ENCODE measurements at regions not wholly inside any gene's neighbourhood (a gene's known extent, or its start where the extent isn't known, plus 50 kb on each side); places are given as distances from the start of the nearest gene placed in this dataset.

DNA sequence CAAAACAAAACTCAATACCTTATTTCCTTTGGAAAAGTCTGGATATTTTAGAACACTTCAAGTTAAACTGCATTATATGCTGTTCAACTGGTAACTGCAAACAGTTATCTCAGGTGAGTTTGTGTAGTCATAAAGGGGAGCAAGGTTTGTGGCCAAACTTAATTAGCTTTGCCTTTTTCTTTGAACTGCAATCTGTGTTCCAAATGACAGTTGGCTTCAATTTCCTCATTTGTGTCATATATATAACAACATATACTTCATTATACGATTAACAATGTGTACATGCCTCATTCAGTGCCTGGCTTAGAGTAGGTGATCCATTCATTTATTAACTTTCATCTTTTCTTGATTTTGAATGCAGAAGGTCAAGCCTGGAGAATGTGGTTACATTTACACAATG is 55.8 kb downstream of the KCNE4 start:
- Histone ChIP-seq H3K9me3 (ENCODE audit: low read depth, low read length) (no peaks in the 10 kb centered on the region), H3K4me1 (ENCODE audit: insufficient read depth, low read length) (no peaks in the 10 kb centered on the region), H3K27me3 (ENCODE audit: insufficient read depth, low read length) (no peaks in the 10 kb centered on the region), H3K4me3 (ENCODE audit: low read length) (no peak overlapping the region)

GRCh38 chr2:223108351-223109050 is 56.5 kb downstream of the KCNE4 start:
- no peaks in the 10 kb centered on the region for H3K4me1 ChIP-seq (ENCODE audit: insufficient read depth, low read length)
- H3K4me3 ChIP-seq (ENCODE audit: low read length), result no peak overlapping the region
- H3K9me3 ChIP-seq (ENCODE audit: low read depth, low read length), result no peaks in the 10 kb centered on the region
- no peaks in the 10 kb centered on the region for H3K27me3 ChIP-seq (ENCODE audit: insufficient read depth, low read length)

GRCh38 chr2:223109341-223109740 is 57.4 kb downstream of the KCNE4 start:
- no peaks in the 10 kb centered on the region for H3K9me3 ChIP-seq (ENCODE audit: low read depth, low read length)
- H3K4me1 ChIP-seq (ENCODE audit: insufficient read depth, low read length), result no peaks in the 10 kb centered on the region
- no peaks in the 10 kb centered on the region for H3K27me3 ChIP-seq (ENCODE audit: insufficient read depth, low read length)
- H3K4me3 ChIP-seq (ENCODE audit: low read length), result no peak overlapping the region

DNA sequence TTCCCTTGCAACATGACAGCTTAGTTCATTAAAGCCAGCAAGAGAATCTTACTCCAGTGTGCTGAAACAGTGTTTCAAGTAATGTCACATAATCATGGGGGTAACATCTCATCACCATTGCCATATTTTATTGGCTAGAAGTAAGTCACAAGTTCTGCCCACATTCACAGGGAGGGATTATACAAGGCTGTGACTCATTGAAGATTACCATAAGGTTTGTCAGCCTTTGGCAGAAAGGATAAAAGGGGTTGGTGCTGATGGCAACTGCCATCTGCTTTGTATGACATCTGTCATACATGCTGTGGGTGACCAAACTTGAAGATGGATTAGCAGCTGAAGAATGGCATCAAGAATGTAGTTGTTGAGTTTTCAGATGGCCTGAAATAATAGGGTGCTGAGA is 61.2 kb downstream of the KCNE4 start:
- Histone ChIP-seq H3K4me1 (ENCODE audit: insufficient read depth, low read length) (no peaks in the 10 kb centered on the region), H3K4me3 (ENCODE audit: low read length) (no peak overlapping the region), H3K27me3 (ENCODE audit: insufficient read depth, low read length) (no peaks in the 10 kb centered on the region), H3K9me3 (ENCODE audit: low read depth, low read length) (no peaks in the 10 kb centered on the region)

DNA sequence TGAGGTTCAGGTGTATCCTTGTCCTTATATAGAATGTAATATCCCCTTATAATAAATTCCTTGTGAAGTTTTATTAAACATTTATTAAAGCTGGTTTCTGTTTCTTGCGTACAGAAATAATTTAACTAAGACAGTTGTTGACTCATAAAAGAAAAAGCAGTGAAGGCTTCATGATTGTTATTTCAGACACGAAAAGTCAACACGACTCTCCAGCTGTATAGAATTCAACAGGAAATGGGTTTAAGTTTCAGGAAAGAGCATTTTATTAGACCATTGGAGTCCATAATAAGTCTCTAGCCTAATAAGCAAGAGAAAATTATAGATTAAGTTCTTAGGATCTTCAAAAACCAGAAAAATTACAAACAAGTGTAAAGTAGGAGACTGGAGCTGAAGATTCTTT is 62.2 kb downstream of the KCNE4 start:
- Histone ChIP-seq H3K4me3 (ENCODE audit: low read length) (no peak overlapping the region), H3K9me3 (ENCODE audit: low read depth, low read length) (no peaks in the 10 kb centered on the region), H3K4me1 (ENCODE audit: insufficient read depth, low read length) (no peaks in the 10 kb centered on the region), H3K27me3 (ENCODE audit: insufficient read depth, low read length) (no peaks in the 10 kb centered on the region)

DNA sequence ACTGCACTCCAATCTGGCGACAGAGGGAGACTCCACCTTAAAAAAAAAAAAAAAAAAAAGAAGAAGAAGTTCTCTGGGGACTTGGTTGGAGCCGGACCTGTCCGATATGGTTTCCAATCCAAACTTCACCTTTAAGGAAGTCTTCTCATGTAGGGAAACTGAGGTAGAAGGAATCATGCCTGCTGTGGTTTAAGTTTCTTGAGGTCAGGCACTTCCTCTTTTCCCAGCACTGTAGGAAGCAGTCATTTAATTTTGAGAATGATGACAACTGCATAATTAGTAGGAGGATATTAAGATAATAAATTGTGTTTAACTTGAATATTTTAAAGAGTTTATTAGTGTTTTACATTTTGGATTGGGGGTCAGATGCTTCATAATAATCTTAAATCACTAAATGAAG is 62.9 kb downstream of the KCNE4 start:
- no peaks in the 10 kb centered on the region for H3K27me3 ChIP-seq (ENCODE audit: insufficient read depth, low read length)
- no peaks in the 10 kb centered on the region for H3K4me1 ChIP-seq (ENCODE audit: insufficient read depth, low read length)
- H3K9me3 ChIP-seq (ENCODE audit: low read depth, low read length), result no peaks in the 10 kb centered on the region
- no peak overlapping the region for H3K4me3 ChIP-seq (ENCODE audit: low read length)

DNA sequence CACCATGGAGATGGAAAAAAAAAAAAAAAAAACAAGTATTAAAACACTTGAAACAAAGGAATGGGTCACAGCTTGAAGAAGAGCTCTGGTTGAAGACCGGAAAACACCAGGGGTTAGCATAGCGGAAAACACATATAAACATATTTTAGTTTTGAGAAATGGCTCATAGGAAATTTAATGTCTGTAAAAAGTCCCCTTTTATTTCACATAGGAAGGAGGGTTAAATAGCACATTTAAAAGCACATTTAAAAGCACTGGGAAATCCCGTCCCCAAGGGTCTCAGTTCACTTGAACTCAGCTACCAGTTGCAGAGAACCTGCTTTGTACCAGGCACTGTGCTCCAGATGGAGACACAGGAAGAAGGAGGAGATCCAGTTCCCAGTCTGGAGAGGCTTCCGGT is 65.5 kb downstream of the KCNE4 start:
- Histone ChIP-seq H3K4me1 (ENCODE audit: insufficient read depth, low read length) (no peaks in the 10 kb centered on the region), H3K9me3 (ENCODE audit: low read depth, low read length) (no peaks in the 10 kb centered on the region), H3K4me3 (ENCODE audit: low read length) (no peak overlapping the region), H3K27me3 (ENCODE audit: insufficient read depth, low read length) (no peaks in the 10 kb centered on the region)

DNA sequence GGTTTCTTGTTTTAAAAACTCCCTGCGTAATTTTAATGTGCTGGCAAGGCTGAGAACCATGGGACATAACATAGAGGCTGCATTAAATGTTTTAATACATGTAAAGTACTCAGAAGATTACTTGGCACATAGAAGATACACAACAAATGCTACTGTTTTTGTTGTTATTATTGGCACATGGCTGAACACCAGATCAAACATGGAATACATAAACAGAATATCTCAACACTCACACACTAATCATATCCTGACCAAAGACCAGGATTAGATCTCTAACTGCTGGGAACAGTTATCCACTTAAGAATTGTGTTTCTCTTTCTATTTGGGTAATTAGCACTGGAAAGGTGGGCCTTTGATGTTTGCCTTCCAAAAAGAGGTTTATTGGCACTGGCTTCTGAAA is 69.3 kb downstream of the KCNE4 start:
- no peaks in the 10 kb centered on the region for H3K27me3 ChIP-seq (ENCODE audit: insufficient read depth, low read length)
- H3K4me1 ChIP-seq (ENCODE audit: insufficient read depth, low read length), result no peaks in the 10 kb centered on the region
- H3K4me3 ChIP-seq (ENCODE audit: low read length), result no peak overlapping the region
- H3K9me3 ChIP-seq (ENCODE audit: low read depth, low read length), result no peaks in the 10 kb centered on the region

DNA sequence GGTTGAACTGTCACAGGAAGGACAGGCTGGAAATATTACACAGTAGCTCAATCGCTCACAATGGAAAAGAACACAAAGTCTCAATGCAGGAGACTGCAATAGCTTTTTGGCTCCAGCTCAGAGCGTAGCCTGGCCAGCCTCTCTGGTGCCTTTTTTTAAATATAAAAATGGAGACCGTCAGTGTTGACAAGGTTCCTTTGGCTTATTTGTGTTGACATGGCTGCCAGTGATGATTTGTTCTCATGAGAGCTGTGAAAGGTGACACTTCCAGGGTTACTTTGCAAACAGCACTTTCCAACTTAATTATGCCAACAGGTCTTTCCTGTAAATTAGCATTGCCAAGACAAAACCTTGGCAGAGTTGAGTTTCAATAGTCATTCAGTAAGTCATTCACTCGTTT is 70.8 kb downstream of the KCNE4 start:
- no peak overlapping the region for H3K4me3 ChIP-seq (ENCODE audit: low read length)
- no peaks in the 10 kb centered on the region for H3K9me3 ChIP-seq (ENCODE audit: low read depth, low read length)
- no peaks in the 10 kb centered on the region for H3K27me3 ChIP-seq (ENCODE audit: insufficient read depth, low read length)
- H3K4me1 ChIP-seq (ENCODE audit: insufficient read depth, low read length), result no peaks in the 10 kb centered on the region

- H3K27me3 ChIP-seq (ENCODE audit: insufficient read depth, low read length), result no peaks in the 10 kb centered on the region
- no peaks in the 10 kb centered on the region for H3K4me1 ChIP-seq (ENCODE audit: insufficient read depth, low read length)
- H3K9me3 ChIP-seq (ENCODE audit: low read depth, low read length), result no peaks in the 10 kb centered on the region
- H3K4me3 ChIP-seq (ENCODE audit: low read length), result no peak overlapping the region
Observed at GRCh38 chr2:223123855-223124610, 72.0 kb downstream of the KCNE4 start.

- no peaks in the 10 kb centered on the region for H3K4me1 ChIP-seq (ENCODE audit: insufficient read depth, low read length)
- no peaks in the 10 kb centered on the region for H3K27me3 ChIP-seq (ENCODE audit: insufficient read depth, low read length)
- no peak overlapping the region for H3K4me3 ChIP-seq (ENCODE audit: low read length)
- no peaks in the 10 kb centered on the region for H3K9me3 ChIP-seq (ENCODE audit: low read depth, low read length)
Observed at GRCh38 chr2:223141606-223142005, 89.6 kb downstream of the KCNE4 start.

- no peaks in the 10 kb centered on the region for H3K4me1 ChIP-seq (ENCODE audit: insufficient read depth, low read length)
- H3K4me3 ChIP-seq (ENCODE audit: low read length), result no peak overlapping the region
- H3K9me3 ChIP-seq (ENCODE audit: low read depth, low read length), result no peaks in the 10 kb centered on the region
- H3K27me3 ChIP-seq (ENCODE audit: insufficient read depth, low read length), result no peaks in the 10 kb centered on the region
Observed at GRCh38 chr2:223142118-223142517, 90.1 kb downstream of the KCNE4 start.

GRCh38 chr2:223147431-223147830 is 95.4 kb downstream of the KCNE4 start:
- no peaks in the 10 kb centered on the region for H3K4me1 ChIP-seq (ENCODE audit: insufficient read depth, low read length)
- H3K9me3 ChIP-seq (ENCODE audit: low read depth, low read length), result no peaks in the 10 kb centered on the region
- no peaks in the 10 kb centered on the region for H3K27me3 ChIP-seq (ENCODE audit: insufficient read depth, low read length)
- no peak overlapping the region for H3K4me3 ChIP-seq (ENCODE audit: low read length)

- no peaks in the 10 kb centered on the region for H3K27me3 ChIP-seq (ENCODE audit: insufficient read depth, low read length)
- no peak overlapping the region for H3K4me3 ChIP-seq (ENCODE audit: low read length)
- H3K4me1 ChIP-seq (ENCODE audit: insufficient read depth, low read length), result no peaks in the 10 kb centered on the region
- H3K9me3 ChIP-seq (ENCODE audit: low read depth, low read length), result no peaks in the 10 kb centered on the region
Observed at GRCh38 chr2:223148516-223148915, 96.5 kb downstream of the KCNE4 start.

DNA sequence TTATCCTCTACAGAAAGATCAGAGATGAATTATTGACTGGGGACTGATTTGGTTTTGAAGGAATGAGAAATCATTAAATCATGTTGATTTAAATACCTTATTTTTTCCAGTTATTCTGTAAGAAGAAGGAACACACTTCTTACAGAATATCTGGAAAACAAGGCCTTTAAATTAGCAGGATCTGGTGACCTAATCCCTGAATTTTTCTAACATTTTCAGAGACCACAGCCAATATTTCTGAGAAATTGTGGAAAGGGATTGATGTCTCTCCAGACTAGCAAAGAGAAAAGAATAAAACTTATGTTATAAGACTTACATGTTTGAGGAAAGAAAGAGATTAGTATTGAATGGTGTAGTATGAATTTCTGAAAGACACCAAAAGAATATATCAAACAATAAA is 104.0 kb downstream of the KCNE4 start:
- H3K27me3 ChIP-seq (ENCODE audit: insufficient read depth, low read length), result no peaks in the 10 kb centered on the region
- H3K4me3 ChIP-seq (ENCODE audit: low read length), result no peak overlapping the region
- no peaks in the 10 kb centered on the region for H3K9me3 ChIP-seq (ENCODE audit: low read depth, low read length)
- H3K4me1 ChIP-seq (ENCODE audit: insufficient read depth, low read length), result no peaks in the 10 kb centered on the region

- Histone ChIP-seq H3K4me3 (ENCODE audit: low read length) (no peak overlapping the region), H3K9me3 (ENCODE audit: low read depth, low read length) (no peaks in the 10 kb centered on the region), H3K4me1 (ENCODE audit: insufficient read depth, low read length) (no peaks in the 10 kb centered on the region), H3K27me3 (ENCODE audit: insufficient read depth, low read length) (no peaks in the 10 kb centered on the region)
Observed at GRCh38 chr2:223161873-223162458, 110.0 kb downstream of the KCNE4 start.

Measured in mononuclear cell (primary cell).